ENCODE measurements at regions not wholly inside any gene's neighbourhood (a gene's known extent, or its start where the extent isn't known, plus 50 kb on each side); places are given as distances from the start of the nearest gene placed in this dataset.

- DNase-seq: no peak
Observed at GRCh38 chr12:98224584-98225221, 290.7 kb upstream of the TMPO start.

GRCh38 chr12:98227162-98227561 is 288.2 kb upstream of the TMPO start:
- DNase-seq: no peak

- DNase-seq: no peak
Observed at GRCh38 chr12:98228683-98229539, 286.5 kb upstream of the TMPO start.

GRCh38 chr12:98229540-98229924 is 285.9 kb upstream of the TMPO start:
- no peak for DNase-seq

- no peak for DNase-seq
Observed at GRCh38 chr12:98232753-98233390, 282.5 kb upstream of the TMPO start.

- DNase-seq: no peak
Observed at GRCh38 chr12:98235301-98235700, 280.1 kb upstream of the TMPO start.

GRCh38 chr12:98238515-98239130 is 276.8 kb upstream of the TMPO start:
- peak; percentile 83 for DNase-seq

GRCh38 chr12:98243190-98243589 is 272.2 kb upstream of the TMPO start:
- DNase-seq: no peak

- DNase-seq: no peak
Observed at GRCh38 chr12:98244136-98244535, 271.3 kb upstream of the TMPO start.

GRCh38 chr12:98253207-98254037 is 262.0 kb upstream of the TMPO start:
- no peak for DNase-seq

GRCh38 chr12:98256830-98257229 is 258.6 kb upstream of the TMPO start:
- no peak for DNase-seq

- no peak for DNase-seq
Observed at GRCh38 chr12:98259693-98260092, 255.7 kb upstream of the TMPO start.

- no peak for DNase-seq
Observed at GRCh38 chr12:98260276-98260675, 255.1 kb upstream of the TMPO start.

- DNase-seq: no peak
Observed at GRCh38 chr12:98262902-98263301, 252.5 kb upstream of the TMPO start.

GRCh38 chr12:98274430-98275130 is 240.8 kb upstream of the TMPO start:
- no peak for DNase-seq

GRCh38 chr12:98275131-98275475 is 240.3 kb upstream of the TMPO start:
- no peak for DNase-seq

GRCh38 chr12:98280152-98280551 is 235.2 kb upstream of the TMPO start:
- DNase-seq: no peak

- DNase-seq: no peak
Observed at GRCh38 chr12:98280621-98281020, 234.8 kb upstream of the TMPO start.

GRCh38 chr12:98291828-98292227 is 223.6 kb upstream of the TMPO start:
- DNase-seq: no peak

GRCh38 chr12:98294051-98294805 is 221.2 kb upstream of the TMPO start:
- no peak for DNase-seq

- peak; percentile 4 for DNase-seq
Observed at GRCh38 chr12:98295681-98296080, 219.7 kb upstream of the TMPO start.
